ENCODE measurements at regions not wholly inside any gene's neighbourhood (a gene's known extent, or its start where the extent isn't known, plus 50 kb on each side); places are given as distances from the start of the nearest gene placed in this dataset.

DNA sequence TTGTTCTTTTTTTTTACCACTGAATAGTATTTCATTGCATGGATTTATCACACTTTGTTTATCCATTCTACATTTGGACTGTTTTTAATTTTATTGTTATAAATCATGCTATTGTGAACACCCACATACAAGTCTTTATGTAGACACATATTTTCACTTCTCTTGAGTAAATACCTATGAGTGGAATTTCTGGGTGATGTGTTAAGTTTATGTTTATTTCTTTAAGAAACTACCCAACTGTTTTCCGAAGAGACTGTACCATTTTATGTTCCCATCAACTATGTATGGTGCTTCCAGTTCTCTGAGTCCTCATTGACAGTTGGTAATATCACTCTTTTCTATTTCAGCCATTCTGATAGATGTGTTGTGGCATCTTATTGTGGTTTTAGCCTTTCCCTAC, 54.0 kb downstream of the RIN2 start:
- TF ChIP-seq CTCF (IDR thresholded peaks at IDR 0.05; ENCODE audit: low read depth, low read length) (no peak), EZH2phosphoT487 (IDR thresholded peaks at IDR 0.05; ENCODE audit: low read depth) (no peak)
